ENCODE measurements at regions not wholly inside any gene's neighbourhood (a gene's known extent, or its start where the extent isn't known, plus 50 kb on each side); places are given as distances from the start of the nearest gene placed in this dataset.
"Not testable (repeated sequence)": the region's sequence is repeated elsewhere in the genome, so short reads cannot be mapped to it uniquely, and the experiment has no call there.

DNA sequence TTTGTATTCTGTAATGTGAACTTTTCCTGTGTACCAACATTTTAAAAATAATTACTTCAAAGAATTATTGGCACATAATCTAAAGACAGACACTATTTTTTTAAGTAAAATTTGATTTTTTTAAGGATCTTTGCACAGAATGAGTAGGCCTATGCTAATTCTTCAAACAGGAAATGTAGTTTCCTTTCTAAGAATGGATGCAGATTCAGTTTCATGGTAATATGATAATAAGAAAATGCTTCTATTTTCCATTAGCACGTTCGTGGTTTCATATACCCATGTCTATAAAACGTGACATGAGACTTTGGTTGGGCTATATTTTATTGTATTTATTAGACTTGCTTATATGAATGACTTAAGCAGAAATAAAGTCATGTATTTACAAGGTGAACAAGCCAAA is 191.8 kb upstream of the RBBP8 start:
- H3K9me3 ChIP-seq (ENCODE audit: control insufficient read depth in 2 of 2, low read length in 2 of 2): peaks cover 0 to 2% of the 10 kb centered on the region in 2 experiments
- no peaks in the 10 kb centered on the region for H3K27me3 Mint-ChIP-seq
- H3K4me1 Mint-ChIP-seq: peaks cover 4 to 13% (median 6%) of the 10 kb centered on the region in 4 donors
- H3K36me3 ChIP-seq (ENCODE audit: control insufficient read depth, insufficient read depth, low read length): no peaks in the 10 kb centered on the region
- peak overlapping the region in 1 of 3 donors; percentile 38 for H3K27ac Mint-ChIP-seq
- ATAC-seq (ENCODE audit: low read depth in 2 of 2) (peak in 1 of 2 donors; percentile 18), DNase-seq (peak in 1 of 3 donors; percentile 59)
- no peaks in the 10 kb centered on the region for H3K27me3 ChIP-seq (ENCODE audit: control insufficient read depth, insufficient read depth, low read length)
- H3K4me3 ChIP-seq (ENCODE audit: low read depth, low read length): no peak overlapping the region
- no peak overlapping the region for H3K27ac ChIP-seq (ENCODE audit: insufficient read depth, low read length, poor library complexity, severe bottlenecking)
- H3K9me3 Mint-ChIP-seq: peaks cover 2 to 17% (median 7%) of the 10 kb centered on the region in 7 donors
- H3K4me3 Mint-ChIP-seq: no peak overlapping the region
- H3K4me1 ChIP-seq (ENCODE audit: control insufficient read depth, insufficient read depth, low read length, poor library complexity, severe bottlenecking): no peaks in the 10 kb centered on the region
- H3K36me3 Mint-ChIP-seq: no peaks in the 10 kb centered on the region

DNA sequence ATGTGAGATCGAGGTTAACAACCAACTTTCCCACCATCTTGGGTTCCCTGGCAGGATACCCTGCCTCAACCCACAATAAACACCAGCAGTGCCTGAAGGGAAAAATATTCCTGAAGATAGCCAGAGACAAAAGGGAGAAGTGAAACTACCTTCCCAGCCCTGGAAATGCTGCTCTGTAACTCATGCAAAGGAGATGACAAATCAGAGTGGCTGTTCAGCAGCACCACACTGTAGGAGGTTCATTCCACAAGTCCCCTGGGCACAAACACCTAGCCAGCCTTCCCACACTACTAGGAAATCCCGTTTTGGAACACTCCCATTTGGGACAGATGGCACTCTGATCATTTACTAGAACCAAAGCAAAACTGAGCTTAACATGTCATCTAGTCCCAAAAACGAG is 190.7 kb upstream of the RBBP8 start:
- no peak overlapping the region for H3K27ac Mint-ChIP-seq
- no peaks in the 10 kb centered on the region for H3K4me1 ChIP-seq (ENCODE audit: control insufficient read depth, insufficient read depth, low read length, poor library complexity, severe bottlenecking)
- no peaks in the 10 kb centered on the region for H3K36me3 Mint-ChIP-seq
- ATAC-seq (ENCODE audit: low read depth in 2 of 2) (no peak), DNase-seq (no peak)
- peaks cover 2 to 20% (median 7%) of the 10 kb centered on the region in 7 donors for H3K9me3 Mint-ChIP-seq
- H3K27me3 Mint-ChIP-seq: no peaks in the 10 kb centered on the region
- H3K9me3 ChIP-seq (ENCODE audit: control insufficient read depth in 2 of 2, low read length in 2 of 2): peaks cover 0 to 2% of the 10 kb centered on the region in 2 experiments
- no peak overlapping the region for H3K27ac ChIP-seq (ENCODE audit: insufficient read depth, low read length, poor library complexity, severe bottlenecking)
- H3K4me1 Mint-ChIP-seq: peaks cover 4 to 13% (median 6%) of the 10 kb centered on the region in 4 donors
- no peak overlapping the region for H3K4me3 ChIP-seq (ENCODE audit: low read depth, low read length)
- H3K36me3 ChIP-seq (ENCODE audit: control insufficient read depth, insufficient read depth, low read length): no peaks in the 10 kb centered on the region
- H3K27me3 ChIP-seq (ENCODE audit: control insufficient read depth, insufficient read depth, low read length): no peaks in the 10 kb centered on the region
- H3K4me3 Mint-ChIP-seq: no peak overlapping the region

DNA sequence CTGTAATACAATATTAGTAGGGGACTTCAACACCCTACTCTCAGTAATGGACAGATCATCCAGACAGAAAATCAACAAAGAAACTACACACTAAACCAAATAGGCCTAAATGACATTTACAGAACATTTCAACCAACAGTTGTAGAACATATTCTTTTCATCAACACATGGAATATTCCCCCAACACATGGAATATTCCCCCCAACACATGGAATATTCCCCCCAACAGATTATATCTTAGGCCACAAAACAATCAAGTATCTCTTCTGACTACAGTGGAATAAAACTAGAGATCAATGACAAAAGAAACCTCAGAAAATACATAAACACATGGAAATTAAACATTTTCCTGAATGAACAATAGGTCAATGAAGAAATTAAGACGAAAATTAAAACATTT is 187.2 kb upstream of the RBBP8 start:
- Histone ChIP-seq H3K4me1 (ENCODE audit: control insufficient read depth, insufficient read depth, low read length, poor library complexity, severe bottlenecking) (no peaks in the 10 kb centered on the region), H3K27ac (ENCODE audit: insufficient read depth, low read length, poor library complexity, severe bottlenecking) (no peak overlapping the region), H3K4me3 (ENCODE audit: low read depth, low read length) (no peak overlapping the region), H3K9me3 (ENCODE audit: control insufficient read depth in 2 of 2, low read length in 2 of 2) (peaks cover 0 to 2% of the 10 kb centered on the region in 2 experiments), H3K36me3 (ENCODE audit: control insufficient read depth, insufficient read depth, low read length) (no peaks in the 10 kb centered on the region), H3K27me3 (ENCODE audit: control insufficient read depth, insufficient read depth, low read length) (no peaks in the 10 kb centered on the region)
- Mint-ChIP-seq H3K4me1 (peaks cover 0 to 6% (median 3%) of the 10 kb centered on the region in 4 donors), H3K36me3 (no peaks in the 10 kb centered on the region), H3K27ac (no peak overlapping the region), H3K4me3 (no peak overlapping the region), H3K27me3 (no peaks in the 10 kb centered on the region), H3K9me3 (peaks cover 2 to 22% (median 7%) of the 10 kb centered on the region in 7 donors)
- DNase-seq (no peak), ATAC-seq (ENCODE audit: low read depth in 2 of 2) (no peak)

DNA sequence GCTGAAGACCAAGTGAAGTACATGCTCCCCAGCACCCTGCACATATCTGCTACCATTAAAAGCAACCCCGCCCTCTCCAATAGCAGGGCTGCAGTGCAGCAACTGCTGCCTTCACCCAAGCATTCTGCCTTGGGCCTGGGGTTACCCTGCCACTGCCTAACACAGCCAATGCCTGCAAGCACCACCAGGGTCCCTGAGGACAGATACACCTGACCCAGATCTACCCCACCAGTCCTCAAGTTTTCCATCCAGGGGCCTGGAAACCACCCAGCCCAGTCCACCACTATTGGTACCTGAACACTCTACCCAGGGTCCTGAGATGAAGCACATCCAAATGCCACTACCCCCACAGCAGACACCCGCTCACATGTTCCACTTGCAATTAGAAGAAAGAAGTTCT is 181.1 kb upstream of the RBBP8 start:
- Mint-ChIP-seq H3K27me3 (peaks cover 4% of the 10 kb centered on the region), H3K27ac (no peak overlapping the region), H3K4me3 (no peak overlapping the region), H3K9me3 (peaks cover 0 to 5% (median 0%) of the 10 kb centered on the region in 7 donors), H3K4me1 (no peaks in the 10 kb centered on the region), H3K36me3 (no peaks in the 10 kb centered on the region)
- no peak for DNase-seq
- Histone ChIP-seq H3K4me1 (ENCODE audit: control insufficient read depth, insufficient read depth, low read length, poor library complexity, severe bottlenecking) (no peaks in the 10 kb centered on the region), H3K27me3 (ENCODE audit: control insufficient read depth, insufficient read depth, low read length) (peaks cover 9% of the 10 kb centered on the region), H3K36me3 (ENCODE audit: control insufficient read depth, insufficient read depth, low read length) (no peaks in the 10 kb centered on the region), H3K27ac (ENCODE audit: insufficient read depth, low read length, poor library complexity, severe bottlenecking) (no peak overlapping the region), H3K4me3 (ENCODE audit: low read depth, low read length) (no peak overlapping the region), H3K9me3 (ENCODE audit: control insufficient read depth in 2 of 2, low read length in 2 of 2) (no peaks in the 10 kb centered on the region)
- ATAC-seq (ENCODE audit: low read depth in 2 of 2): no peak

GRCh38 chr18:22753130-22753831 is 179.8 kb upstream of the RBBP8 start:
- Histone ChIP-seq H3K27ac (ENCODE audit: insufficient read depth, low read length, poor library complexity, severe bottlenecking) (no peak overlapping the region), H3K27me3 (ENCODE audit: control insufficient read depth, insufficient read depth, low read length) (peaks cover 13% of the 10 kb centered on the region), H3K36me3 (ENCODE audit: control insufficient read depth, insufficient read depth, low read length) (no peaks in the 10 kb centered on the region), H3K9me3 (ENCODE audit: control insufficient read depth in 2 of 2, low read length in 2 of 2) (no peaks in the 10 kb centered on the region), H3K4me3 (ENCODE audit: low read depth, low read length) (no peak overlapping the region), H3K4me1 (ENCODE audit: control insufficient read depth, insufficient read depth, low read length, poor library complexity, severe bottlenecking) (no peaks in the 10 kb centered on the region)
- DNase-seq (no peak), ATAC-seq (ENCODE audit: low read depth in 2 of 2) (no peak)
- Mint-ChIP-seq H3K4me3 (no peak overlapping the region), H3K36me3 (no peaks in the 10 kb centered on the region), H3K9me3 (peaks cover 0 to 2% (median 0%) of the 10 kb centered on the region in 7 donors), H3K4me1 (no peaks in the 10 kb centered on the region), H3K27ac (no peak overlapping the region), H3K27me3 (peaks cover 4% of the 10 kb centered on the region)

DNA sequence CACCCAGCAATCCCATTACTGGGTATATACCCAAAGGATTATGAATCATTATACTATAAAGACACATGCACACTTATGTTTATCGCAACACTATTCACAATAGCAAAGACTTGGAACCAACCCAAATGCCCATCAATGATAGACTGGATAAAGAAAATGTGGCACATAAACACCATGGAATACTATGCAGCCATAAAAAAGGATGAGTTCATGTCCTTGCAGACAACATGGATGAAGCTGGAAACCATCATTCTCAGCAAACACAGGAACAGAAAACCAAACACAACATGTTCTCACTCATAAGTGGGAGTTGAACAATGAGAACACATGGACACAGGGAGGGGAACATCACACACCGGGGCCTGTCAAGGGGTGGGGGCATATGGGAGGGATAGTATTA is 169.1 kb upstream of the RBBP8 start:
- H3K4me3 ChIP-seq (ENCODE audit: low read depth, low read length); H3K4me1 ChIP-seq (ENCODE audit: control insufficient read depth, insufficient read depth, low read length, poor library complexity, severe bottlenecking); H3K36me3 Mint-ChIP-seq; H3K27ac ChIP-seq (ENCODE audit: insufficient read depth, low read length, poor library complexity, severe bottlenecking); ATAC-seq (ENCODE audit: low read depth in 2 of 2); H3K4me1 Mint-ChIP-seq; H3K27ac Mint-ChIP-seq; H3K4me3 Mint-ChIP-seq; H3K36me3 ChIP-seq (ENCODE audit: control insufficient read depth, insufficient read depth, low read length); H3K27me3 ChIP-seq (ENCODE audit: control insufficient read depth, insufficient read depth, low read length); H3K9me3 ChIP-seq (ENCODE audit: control insufficient read depth in 2 of 2, low read length in 2 of 2); DNase-seq: not testable (repeated sequence)
- H3K27me3 Mint-ChIP-seq: peaks cover 16% of the 10 kb centered on the region
- H3K9me3 Mint-ChIP-seq: peaks cover 0 to 21% (median 3%) of the 10 kb centered on the region in 7 donors

DNA sequence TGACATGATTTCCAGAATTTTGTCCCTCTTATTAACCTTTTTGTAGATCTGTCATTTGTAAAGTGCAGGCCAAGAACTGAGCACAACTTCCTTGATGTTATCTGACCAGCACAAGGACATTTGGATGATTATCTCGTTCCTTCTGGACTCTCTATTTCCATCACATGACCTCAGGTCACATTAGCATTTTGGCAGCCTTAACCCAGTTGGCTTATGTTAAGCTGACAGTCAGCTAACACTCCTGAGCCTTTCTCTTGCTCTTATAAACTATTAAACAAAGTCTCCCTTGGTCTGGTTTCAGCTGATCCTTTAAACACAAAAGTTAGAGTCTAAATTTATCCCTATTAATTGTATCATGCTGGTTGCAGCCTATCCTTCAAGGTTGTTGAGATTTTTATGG is 167.2 kb upstream of the RBBP8 start:
- Mint-ChIP-seq H3K4me1 (no peaks in the 10 kb centered on the region), H3K4me3 (no peak overlapping the region), H3K27me3 (peaks cover 12% of the 10 kb centered on the region), H3K36me3 (no peaks in the 10 kb centered on the region), H3K9me3 (peaks cover 0 to 20% (median 3%) of the 10 kb centered on the region in 7 donors), H3K27ac (peak overlapping the region in 1 of 3 donors; percentile 22)
- H3K36me3 ChIP-seq (ENCODE audit: control insufficient read depth, insufficient read depth, low read length): no peaks in the 10 kb centered on the region
- H3K27ac ChIP-seq (ENCODE audit: insufficient read depth, low read length, poor library complexity, severe bottlenecking): no peak overlapping the region
- H3K27me3 ChIP-seq (ENCODE audit: control insufficient read depth, insufficient read depth, low read length): peaks cover 4% of the 10 kb centered on the region
- H3K4me1 ChIP-seq (ENCODE audit: control insufficient read depth, insufficient read depth, low read length, poor library complexity, severe bottlenecking): no peaks in the 10 kb centered on the region
- DNase-seq (no peak), ATAC-seq (ENCODE audit: low read depth in 2 of 2) (no peak)
- no peaks in the 10 kb centered on the region for H3K9me3 ChIP-seq (ENCODE audit: control insufficient read depth in 2 of 2, low read length in 2 of 2)
- H3K4me3 ChIP-seq (ENCODE audit: low read depth, low read length): no peak overlapping the region

GRCh38 chr18:22767653-22768052 is 165.5 kb upstream of the RBBP8 start:
- ATAC-seq (ENCODE audit: low read depth in 2 of 2) (no peak), DNase-seq (no peak)
- no peaks in the 10 kb centered on the region for H3K36me3 ChIP-seq (ENCODE audit: control insufficient read depth, insufficient read depth, low read length)
- Mint-ChIP-seq H3K4me3 (no peak overlapping the region), H3K27me3 (peaks cover 5% of the 10 kb centered on the region), H3K27ac (no peak overlapping the region), H3K4me1 (no peaks in the 10 kb centered on the region), H3K36me3 (no peaks in the 10 kb centered on the region), H3K9me3 (peaks cover 0 to 14% (median 4%) of the 10 kb centered on the region in 7 donors)
- no peak overlapping the region for H3K27ac ChIP-seq (ENCODE audit: insufficient read depth, low read length, poor library complexity, severe bottlenecking)
- H3K4me1 ChIP-seq (ENCODE audit: control insufficient read depth, insufficient read depth, low read length, poor library complexity, severe bottlenecking): no peaks in the 10 kb centered on the region
- peaks cover 4% of the 10 kb centered on the region for H3K27me3 ChIP-seq (ENCODE audit: control insufficient read depth, insufficient read depth, low read length)
- H3K4me3 ChIP-seq (ENCODE audit: low read depth, low read length): no peak overlapping the region
- H3K9me3 ChIP-seq (ENCODE audit: control insufficient read depth in 2 of 2, low read length in 2 of 2): no peaks in the 10 kb centered on the region
